Upper lobe of right lung (tissue), 1 donor: ENCODE measurements at regions not wholly inside any gene's neighbourhood (a gene's known extent, or its start where the extent isn't known, plus 50 kb on each side); places are given as distances from the start of the nearest gene placed in this dataset.
"Not testable (repeated sequence)": the region's sequence is repeated elsewhere in the genome, so short reads cannot be mapped to it uniquely, and the experiment has no call there.

Source experiments
- ATAC-seq: fragments of 200-7000 bp; cut with Tn5 transposase; one replicate; pipeline ENCODE4 v1.9.1; 2020; ENCODE audit warnings: mild to moderate bottlenecking, moderate library complexity
- DNase-seq: peaks from one replicate; pipeline ENCODE4 v3.0.0-alpha.2; 2020
- H3K27ac ChIP-seq: fragments of 200-600 bp; one replicate; pipeline ENCODE4 v1.8.0; 2022
- H3K27me3 ChIP-seq: fragments of 200-600 bp; one replicate; pipeline ENCODE4 v1.8.0; 2022; ENCODE audit warnings: mild to moderate bottlenecking
- H3K36me3 ChIP-seq: fragments of 200-600 bp; one replicate; pipeline ENCODE4 v1.8.0; 2022
- H3K4me1 ChIP-seq: fragments of 200-600 bp; one replicate; pipeline ENCODE4 v1.8.0; 2022
- H3K4me3 ChIP-seq: fragments of 200-600 bp; one replicate; pipeline ENCODE4 v1.8.0; 2022; ENCODE audit warnings: mild to moderate bottlenecking
- H3K9me3 ChIP-seq: fragments of 200-600 bp; one replicate; pipeline ENCODE4 v1.8.0; 2022
- intact Hi-C: fragments of 100-400 bp; cut with DNase I; formaldehyde crosslinking; loops from one replicate; pipeline ENCODE4 v1.11.0; 2022
- TF ChIP-seq, protein P1 (sequence below): fragments of 200-600 bp; IDR thresholded peaks from one replicate; pipeline ENCODE4 v1.8.0; 2022; ENCODE audit warnings: antibody characterized with exemption
- donor health status: DM: no; HTN: yes; CAD: no; lungs with severe emphysema.

DNA sequence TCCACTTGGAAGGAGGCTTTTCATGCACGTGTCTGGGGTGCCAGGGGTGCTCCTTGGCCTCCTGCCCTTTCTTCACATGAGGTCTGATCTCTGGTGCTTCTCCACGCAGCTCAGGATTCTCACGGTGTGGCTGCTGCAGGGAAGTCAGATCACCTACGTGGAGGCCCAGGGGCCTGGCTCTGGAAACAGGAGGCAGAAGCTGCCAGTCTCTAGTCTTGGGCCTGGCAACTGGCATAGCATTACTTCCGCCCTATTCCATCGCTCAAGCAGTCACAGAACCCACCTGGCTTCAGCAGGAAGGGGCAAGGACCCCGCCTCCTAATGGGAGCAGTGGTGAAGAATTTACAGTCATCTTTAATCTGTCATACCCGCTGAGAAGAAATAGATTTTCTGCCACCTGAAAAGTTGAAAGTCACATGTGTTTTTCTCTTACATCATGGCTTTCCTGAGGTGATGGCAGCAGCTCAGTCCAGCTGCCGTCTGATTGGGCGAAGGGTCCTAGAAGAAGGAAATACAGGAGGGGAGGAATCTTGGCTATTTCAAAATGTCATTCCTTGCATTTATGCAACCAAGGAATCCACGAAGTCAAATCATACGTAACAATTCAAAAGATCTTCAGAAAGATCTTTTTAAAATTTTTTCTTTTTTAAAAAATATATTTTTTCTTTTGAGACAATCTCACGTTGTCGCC, 50.1 kb upstream of the DKK3 start:
- Histone ChIP-seq H3K9me3 (no peaks in the 10 kb centered on the region), H3K4me1 (no peaks in the 10 kb centered on the region), H3K27ac (no peak overlapping the region), H3K27me3 (no peaks in the 10 kb centered on the region), H3K4me3 (no peak overlapping the region), H3K36me3 (no peaks in the 10 kb centered on the region)
- ATAC-seq (no peak), DNase-seq (no peak)
- TF ChIP-seq, protein P1, sequence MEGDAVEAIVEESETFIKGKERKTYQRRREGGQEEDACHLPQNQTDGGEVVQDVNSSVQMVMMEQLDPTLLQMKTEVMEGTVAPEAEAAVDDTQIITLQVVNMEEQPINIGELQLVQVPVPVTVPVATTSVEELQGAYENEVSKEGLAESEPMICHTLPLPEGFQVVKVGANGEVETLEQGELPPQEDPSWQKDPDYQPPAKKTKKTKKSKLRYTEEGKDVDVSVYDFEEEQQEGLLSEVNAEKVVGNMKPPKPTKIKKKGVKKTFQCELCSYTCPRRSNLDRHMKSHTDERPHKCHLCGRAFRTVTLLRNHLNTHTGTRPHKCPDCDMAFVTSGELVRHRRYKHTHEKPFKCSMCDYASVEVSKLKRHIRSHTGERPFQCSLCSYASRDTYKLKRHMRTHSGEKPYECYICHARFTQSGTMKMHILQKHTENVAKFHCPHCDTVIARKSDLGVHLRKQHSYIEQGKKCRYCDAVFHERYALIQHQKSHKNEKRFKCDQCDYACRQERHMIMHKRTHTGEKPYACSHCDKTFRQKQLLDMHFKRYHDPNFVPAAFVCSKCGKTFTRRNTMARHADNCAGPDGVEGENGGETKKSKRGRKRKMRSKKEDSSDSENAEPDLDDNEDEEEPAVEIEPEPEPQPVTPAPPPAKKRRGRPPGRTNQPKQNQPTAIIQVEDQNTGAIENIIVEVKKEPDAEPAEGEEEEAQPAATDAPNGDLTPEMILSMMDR, result no peak
- intact Hi-C loops, result loop anchor here (10.0 kb wide), 1 partner anchor 56 kb away; the partner anchor contains the start of gene MICAL2

DNA sequence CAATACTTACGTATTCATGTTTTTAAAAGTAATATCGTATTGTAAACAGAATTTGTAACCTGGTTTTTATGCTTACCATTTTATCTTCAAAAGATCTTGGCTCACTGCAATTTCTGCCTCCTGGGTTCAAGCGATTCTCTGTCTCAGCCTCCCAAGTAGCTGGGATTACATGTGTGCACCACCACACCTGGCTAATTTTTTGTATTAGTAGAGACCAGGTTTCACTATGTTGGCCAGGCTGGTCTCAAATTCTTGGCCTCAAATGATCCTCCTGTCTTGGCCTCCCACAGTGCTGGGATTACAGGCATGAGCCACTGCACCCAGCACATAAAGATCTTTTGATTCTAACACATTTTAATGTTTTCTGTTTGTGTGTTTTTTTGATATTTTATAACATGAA, 50.7 kb upstream of the DKK3 start:
- not testable (repeated sequence) for H3K9me3 ChIP-seq, H3K4me1 ChIP-seq, H3K4me3 ChIP-seq, H3K27me3 ChIP-seq, DNase-seq, H3K36me3 ChIP-seq, ATAC-seq, H3K27ac ChIP-seq
- intact Hi-C loops, result loop anchor here (10.0 kb wide), 1 partner anchor 56 kb away; the partner anchor contains the start of gene MICAL2

DNA sequence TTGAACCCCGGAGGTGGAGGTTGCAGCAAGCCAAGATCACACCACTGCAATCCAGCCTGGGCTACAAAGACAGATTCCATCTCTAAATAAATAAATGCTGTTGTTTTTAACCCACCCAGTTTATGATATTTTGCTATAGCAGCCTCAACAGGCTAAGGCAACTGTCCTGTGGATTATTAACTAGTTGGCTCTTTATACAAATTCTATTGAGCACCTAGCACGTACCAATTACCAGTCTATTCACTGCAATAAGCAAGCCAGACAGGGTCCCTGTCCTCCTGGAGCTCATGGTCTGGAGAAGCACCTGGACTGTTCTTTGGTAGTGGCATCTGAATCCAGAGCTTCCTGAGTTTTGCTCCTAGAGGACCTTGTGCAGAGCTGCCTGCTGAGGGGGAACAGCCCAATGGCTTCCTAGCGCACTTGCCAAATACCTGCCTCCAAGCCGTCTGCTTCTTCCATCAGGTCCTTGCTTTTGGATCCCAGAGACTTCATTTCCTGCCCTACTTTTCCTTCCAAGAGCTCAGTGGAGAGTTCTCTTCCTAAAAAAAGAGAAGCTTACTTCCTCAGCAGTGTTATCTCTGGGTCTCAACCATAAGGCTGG, 49.9 kb upstream of the MICAL2 start:
- ATAC-seq (no peak), DNase-seq (no peak)
- Histone ChIP-seq H3K27ac (no peak overlapping the region), H3K36me3 (no peaks in the 10 kb centered on the region), H3K9me3 (no peaks in the 10 kb centered on the region), H3K27me3 (no peaks in the 10 kb centered on the region), H3K4me3 (no peak overlapping the region), H3K4me1 (no peaks in the 10 kb centered on the region)
- TF ChIP-seq, protein P1, result no peak
- intact Hi-C loops, result no loop called here
